OCI-LY1 (cell line): ENCODE measurements at regions not wholly inside any gene's neighbourhood (a gene's known extent, or its start where the extent isn't known, plus 50 kb on each side); places are given as distances from the start of the nearest gene placed in this dataset.
"Not testable (repeated sequence)": the region's sequence is repeated elsewhere in the genome, so short reads cannot be mapped to it uniquely, and the experiment has no call there.

ENCODE experiments used
- H2AFZ ChIP-seq: fragments of 200-600 bp; sonication (generic), shearing (Covaris generic); 2 replicates; pipeline ENCODE4 v1.6.0; 2014; ENCODE audit warnings: antibody characterized with exemption, mild to moderate bottlenecking, low read length
- H3F3A ChIP-seq: fragments of 200-600 bp; sonication (generic), shearing (Covaris generic); 2 replicates; pipeline ENCODE4 v1.6.0; 2014; ENCODE audit warnings: mild to moderate bottlenecking, antibody characterized with exemption, low read length, moderate library complexity; ENCODE audit not compliant: insufficient read depth
- H3K27ac ChIP-seq: fragments of 200-600 bp; sonication (generic); 2 replicates; pipeline ENCODE4 v1.5.1; 2014; ENCODE audit warnings: low read length, mixed run types, mild to moderate bottlenecking, low read depth; ENCODE audit not compliant: poor library complexity, severe bottlenecking
- H3K27me3 ChIP-seq: fragments of 200-600 bp; sonication (generic); 2 replicates; pipeline ENCODE4 v1.6.0; 2014; ENCODE audit warnings: antibody characterized with exemption, mild to moderate bottlenecking, low read length, moderate library complexity; ENCODE audit not compliant: insufficient read depth
- H3K36me3 ChIP-seq: fragments of 200-600 bp; sonication (generic); 2 replicates; pipeline ENCODE4 v1.6.1; 2014; ENCODE audit warnings: mild to moderate bottlenecking, antibody characterized with exemption, low read length, moderate library complexity, mixed read lengths; ENCODE audit not compliant: insufficient read depth
- H3K4me1 ChIP-seq: fragments of 200-600 bp; sonication (generic); 2 replicates; pipeline ENCODE4 v1.5.1; 2014; ENCODE audit warnings: mild to moderate bottlenecking, low read length, moderate library complexity; ENCODE audit not compliant: insufficient read depth, severe bottlenecking
- H3K4me2 ChIP-seq: fragments of 200-600 bp; sonication (generic), shearing (Covaris generic); 2 replicates; pipeline ENCODE4 v1.6.1; 2014; ENCODE audit warnings: low read length
- H3K4me3 ChIP-seq: fragments of 200-600 bp; sonication (generic); 2 replicates; pipeline ENCODE4 v1.5.1; 2014; ENCODE audit warnings: low read length, low read depth, mild to moderate bottlenecking, mixed read lengths; ENCODE audit not compliant: poor library complexity, severe bottlenecking
- H3K79me2 ChIP-seq: fragments of 200-600 bp; shearing (Covaris generic); 2 replicates; pipeline ENCODE4 v1.6.1; 2016; ENCODE audit warnings: mixed run types, low read length, mixed read lengths; ENCODE audit not compliant: insufficient read depth
- H3K9ac ChIP-seq: fragments of 200-600 bp; sonication (generic), shearing (Covaris generic); 2 replicates; pipeline ENCODE4 v1.6.1; 2014; ENCODE audit warnings: mild to moderate bottlenecking, low read length, mixed read lengths
- H3K9me2 ChIP-seq: fragments of 200-600 bp; sonication (generic), shearing (Covaris generic); 2 replicates; pipeline ENCODE4 v1.6.1; 2014; ENCODE audit warnings: low read depth, mild to moderate bottlenecking, low read length, mixed read lengths
- H3K9me3 ChIP-seq: fragments of 200-600 bp; shearing (Covaris generic); 2 replicates; pipeline ENCODE4 v1.6.1; 2014; ENCODE audit warnings: low read length, mixed read lengths
- H4K20me1 ChIP-seq: fragments of 200-600 bp; sonication (generic), shearing (Covaris generic); 2 replicates; pipeline ENCODE4 v1.6.0; 2016; ENCODE audit warnings: mild to moderate bottlenecking, low read length; ENCODE audit not compliant: insufficient read depth
- EZH2 ChIP-seq: fragments of 200-600 bp; sonication (generic), shearing (Covaris generic); IDR thresholded peaks from 2 replicates; pipeline ENCODE4 v1.8.0; 2017; ENCODE audit warnings: borderline replicate concordance, mixed run types, mild to moderate bottlenecking, antibody characterized with exemption, low read length, moderate library complexity, mixed read lengths
- TF ChIP-seq, protein P1 (sequence below): fragments of 200-600 bp; sonication (generic), shearing (Covaris generic); IDR thresholded peaks from 2 replicates; pipeline ENCODE4 v1.5.1; 2017; ENCODE audit warnings: mild to moderate bottlenecking, antibody characterized with exemption, low read length, moderate library complexity, mixed read lengths

- H3K9me2 ChIP-seq, result no peaks in the 10 kb centered on the region
- no peaks in the 10 kb centered on the region for H3K36me3 ChIP-seq
- no peaks in the 10 kb centered on the region for H3K9me3 ChIP-seq
- no peaks in the 10 kb centered on the region for H3K27me3 ChIP-seq
- no peak for TF ChIP-seq EZH2
- TF ChIP-seq, protein P1, sequence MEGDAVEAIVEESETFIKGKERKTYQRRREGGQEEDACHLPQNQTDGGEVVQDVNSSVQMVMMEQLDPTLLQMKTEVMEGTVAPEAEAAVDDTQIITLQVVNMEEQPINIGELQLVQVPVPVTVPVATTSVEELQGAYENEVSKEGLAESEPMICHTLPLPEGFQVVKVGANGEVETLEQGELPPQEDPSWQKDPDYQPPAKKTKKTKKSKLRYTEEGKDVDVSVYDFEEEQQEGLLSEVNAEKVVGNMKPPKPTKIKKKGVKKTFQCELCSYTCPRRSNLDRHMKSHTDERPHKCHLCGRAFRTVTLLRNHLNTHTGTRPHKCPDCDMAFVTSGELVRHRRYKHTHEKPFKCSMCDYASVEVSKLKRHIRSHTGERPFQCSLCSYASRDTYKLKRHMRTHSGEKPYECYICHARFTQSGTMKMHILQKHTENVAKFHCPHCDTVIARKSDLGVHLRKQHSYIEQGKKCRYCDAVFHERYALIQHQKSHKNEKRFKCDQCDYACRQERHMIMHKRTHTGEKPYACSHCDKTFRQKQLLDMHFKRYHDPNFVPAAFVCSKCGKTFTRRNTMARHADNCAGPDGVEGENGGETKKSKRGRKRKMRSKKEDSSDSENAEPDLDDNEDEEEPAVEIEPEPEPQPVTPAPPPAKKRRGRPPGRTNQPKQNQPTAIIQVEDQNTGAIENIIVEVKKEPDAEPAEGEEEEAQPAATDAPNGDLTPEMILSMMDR, result no peak
- H3K79me2 ChIP-seq, result no peaks in the 10 kb centered on the region
- H3K27ac ChIP-seq, result no peak overlapping the region
- no peak overlapping the region for H3K4me2 ChIP-seq
- H3F3A ChIP-seq, result no peaks in the 10 kb centered on the region
- no peaks in the 10 kb centered on the region for H4K20me1 ChIP-seq
- no peak overlapping the region for H2AFZ ChIP-seq
- no peak overlapping the region for H3K4me3 ChIP-seq
- H3K4me1 ChIP-seq, result no peaks in the 10 kb centered on the region
- H3K9ac ChIP-seq, result no peak overlapping the region
Observed at GRCh38 chrX:122135070-122135469, 1049.0 kb upstream of the GRIA3 start.

GRCh38 chrX:122140219-122140618 is 1043.9 kb upstream of the GRIA3 start:
- H3K4me2 ChIP-seq, H2AFZ ChIP-seq, H3K4me3 ChIP-seq, H3K9me2 ChIP-seq, H3K27me3 ChIP-seq, H3K36me3 ChIP-seq, H3K27ac ChIP-seq, H3K9me3 ChIP-seq, H3F3A ChIP-seq, H4K20me1 ChIP-seq, H3K9ac ChIP-seq, H3K4me1 ChIP-seq, H3K79me2 ChIP-seq: not testable (repeated sequence)

DNA sequence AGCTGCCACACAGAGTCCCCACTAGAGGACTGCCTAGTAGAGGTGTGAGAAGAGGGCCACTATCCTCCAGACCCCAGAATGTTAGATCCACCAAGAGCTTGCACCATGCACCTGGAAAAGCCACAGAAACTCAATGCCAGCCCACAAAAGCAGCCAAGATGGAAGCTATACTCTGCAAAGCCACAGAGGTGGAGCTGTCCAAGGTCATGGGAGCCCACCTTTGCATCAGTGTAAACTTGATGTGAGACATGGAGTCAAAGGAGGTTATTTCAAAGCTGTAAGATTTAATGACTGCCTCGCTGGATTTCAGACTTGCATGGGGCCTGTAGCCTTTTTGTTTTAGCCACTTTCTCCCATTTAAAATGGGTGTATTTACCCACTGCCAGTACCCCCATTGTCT is 1030.1 kb upstream of the GRIA3 start:
- H3K79me2 ChIP-seq, result no peaks in the 10 kb centered on the region
- H3K4me1 ChIP-seq, result no peaks in the 10 kb centered on the region
- no peak overlapping the region for H3K9ac ChIP-seq
- H3K9me3 ChIP-seq, result no peaks in the 10 kb centered on the region
- no peak overlapping the region for H3K4me2 ChIP-seq
- H3K27me3 ChIP-seq, result no peaks in the 10 kb centered on the region
- H2AFZ ChIP-seq, result no peak overlapping the region
- H3K9me2 ChIP-seq, result no peaks in the 10 kb centered on the region
- H3K27ac ChIP-seq, result no peak overlapping the region
- TF ChIP-seq, protein P1, result no peak
- no peak for TF ChIP-seq EZH2
- no peak overlapping the region for H3K4me3 ChIP-seq
- H3K36me3 ChIP-seq, result no peaks in the 10 kb centered on the region
- H3F3A ChIP-seq, result no peaks in the 10 kb centered on the region
- H4K20me1 ChIP-seq, result no peaks in the 10 kb centered on the region

DNA sequence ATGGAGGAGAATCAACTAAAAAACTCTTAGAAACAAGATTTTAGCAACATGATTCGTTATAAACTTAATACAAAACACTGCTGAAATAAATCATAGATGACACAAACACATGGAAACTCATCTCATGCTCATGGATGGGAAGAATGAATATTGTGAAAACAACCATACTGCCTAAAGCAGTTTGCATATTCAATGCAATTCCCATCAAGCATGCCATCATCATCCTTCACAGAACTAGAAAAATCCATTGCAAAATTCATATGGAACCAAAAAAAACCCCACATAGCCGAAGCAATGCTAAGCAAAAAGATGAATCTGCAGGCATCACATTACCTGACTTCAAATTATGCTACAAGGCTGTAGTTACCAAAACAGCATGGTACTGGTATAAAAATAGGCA is 1015.8 kb upstream of the GRIA3 start:
- no peaks in the 10 kb centered on the region for H3K27me3 ChIP-seq
- no peak overlapping the region for H3K4me2 ChIP-seq
- H3K9me2 ChIP-seq, result no peaks in the 10 kb centered on the region
- TF ChIP-seq EZH2, result no peak
- TF ChIP-seq, protein P1, result no peak
- H3K9me3 ChIP-seq, result no peaks in the 10 kb centered on the region
- H3K27ac ChIP-seq, result no peak overlapping the region
- no peaks in the 10 kb centered on the region for H4K20me1 ChIP-seq
- no peaks in the 10 kb centered on the region for H3K4me1 ChIP-seq
- H2AFZ ChIP-seq, result no peak overlapping the region
- no peaks in the 10 kb centered on the region for H3F3A ChIP-seq
- H3K79me2 ChIP-seq, result no peaks in the 10 kb centered on the region
- no peaks in the 10 kb centered on the region for H3K36me3 ChIP-seq
- no peak overlapping the region for H3K9ac ChIP-seq
- no peak overlapping the region for H3K4me3 ChIP-seq
